ENCODE measurements at regions not wholly inside any gene's neighbourhood (a gene's known extent, or its start where the extent isn't known, plus 50 kb on each side); places are given as distances from the start of the nearest gene placed in this dataset.

DNA sequence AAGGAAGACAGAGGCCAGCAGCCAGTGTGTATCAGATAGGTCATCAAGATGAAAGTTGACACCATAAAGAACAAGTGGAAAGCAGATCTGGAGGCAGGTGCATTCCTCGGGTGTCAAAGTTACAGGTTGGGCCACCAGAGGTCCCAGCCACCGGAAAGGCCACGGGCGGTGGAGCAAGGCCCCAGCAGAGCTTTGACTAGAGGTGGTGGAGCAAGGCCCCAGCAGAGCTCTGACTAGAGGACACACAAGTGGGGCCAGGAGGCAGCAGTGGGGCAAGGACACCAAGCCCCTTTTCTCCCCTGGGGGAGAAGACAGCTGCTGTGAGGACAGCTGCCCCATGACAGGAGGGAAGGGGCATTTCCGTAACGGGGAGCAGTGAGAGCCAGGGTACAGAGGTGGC lies 115.1 kb downstream of the GYPC start:
- no peaks in the 10 kb centered on the region for H3K4me1 ChIP-seq
- H3K4me3 ChIP-seq, result no peak overlapping the region
- TF ChIP-seq, protein P1, sequence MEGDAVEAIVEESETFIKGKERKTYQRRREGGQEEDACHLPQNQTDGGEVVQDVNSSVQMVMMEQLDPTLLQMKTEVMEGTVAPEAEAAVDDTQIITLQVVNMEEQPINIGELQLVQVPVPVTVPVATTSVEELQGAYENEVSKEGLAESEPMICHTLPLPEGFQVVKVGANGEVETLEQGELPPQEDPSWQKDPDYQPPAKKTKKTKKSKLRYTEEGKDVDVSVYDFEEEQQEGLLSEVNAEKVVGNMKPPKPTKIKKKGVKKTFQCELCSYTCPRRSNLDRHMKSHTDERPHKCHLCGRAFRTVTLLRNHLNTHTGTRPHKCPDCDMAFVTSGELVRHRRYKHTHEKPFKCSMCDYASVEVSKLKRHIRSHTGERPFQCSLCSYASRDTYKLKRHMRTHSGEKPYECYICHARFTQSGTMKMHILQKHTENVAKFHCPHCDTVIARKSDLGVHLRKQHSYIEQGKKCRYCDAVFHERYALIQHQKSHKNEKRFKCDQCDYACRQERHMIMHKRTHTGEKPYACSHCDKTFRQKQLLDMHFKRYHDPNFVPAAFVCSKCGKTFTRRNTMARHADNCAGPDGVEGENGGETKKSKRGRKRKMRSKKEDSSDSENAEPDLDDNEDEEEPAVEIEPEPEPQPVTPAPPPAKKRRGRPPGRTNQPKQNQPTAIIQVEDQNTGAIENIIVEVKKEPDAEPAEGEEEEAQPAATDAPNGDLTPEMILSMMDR (IDR thresholded peaks at IDR 0.05), result no peak
- no peak for TF ChIP-seq POLR2A (IDR thresholded peaks at IDR 0.05)
- ATAC-seq, result no peak
- intact Hi-C loops (cut with DNase I), result loop anchor here in 1 of 2 donors (10.0 kb wide), 2 partner anchors 246 to 1026 kb away; no protein-coding TSS in a partner anchor
- H3K9me3 ChIP-seq, result no peaks in the 10 kb centered on the region
- H3K27ac ChIP-seq, result no peak overlapping the region
- no peaks in the 10 kb centered on the region for H3K27me3 ChIP-seq
- DNase-seq, result no peak
- no peaks in the 10 kb centered on the region for H3K36me3 ChIP-seq
- 63% methylated on average over 2 of the region's 6 CpGs for WGBS (ENCODE audit: insufficient coverage, low coverage, low lambda C conversion rate, missing lambda C conversion rate)

DNA sequence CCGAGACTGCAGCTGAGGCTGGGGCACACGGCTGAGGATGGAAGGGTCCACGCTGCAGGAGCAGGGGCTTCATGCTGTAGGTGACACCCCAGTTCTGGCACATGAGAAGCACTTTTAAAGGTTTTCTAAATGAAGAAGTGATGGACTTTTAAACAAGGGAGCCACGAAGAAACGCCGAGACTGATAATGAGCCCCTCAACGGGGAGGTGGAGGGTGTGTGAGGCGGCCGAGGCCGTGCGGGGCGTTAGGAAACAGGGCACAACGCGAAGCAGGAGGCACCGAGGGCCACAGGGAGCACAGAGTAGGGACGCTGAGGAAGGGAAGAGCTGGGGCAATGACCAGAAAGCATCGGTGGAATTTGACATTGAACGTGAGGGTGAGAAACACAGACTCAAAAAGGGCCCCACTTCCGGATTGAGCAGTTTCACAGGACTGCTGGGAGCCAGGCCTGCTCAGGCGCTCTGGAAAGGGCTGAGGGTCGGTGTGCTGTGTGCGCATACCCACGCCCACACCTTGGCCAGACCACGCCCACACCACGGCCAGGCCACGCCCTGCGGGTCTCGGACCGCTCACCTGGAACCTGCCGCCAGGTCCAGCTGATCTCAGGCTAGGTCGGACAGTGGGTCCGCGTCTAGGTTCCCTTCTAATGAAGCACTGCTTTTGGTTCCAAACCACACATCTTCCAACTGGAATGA lies 115.7 kb downstream of the GYPC start:
- TF ChIP-seq, protein P1 (IDR thresholded peaks at IDR 0.05), result no peak
- no peak for TF ChIP-seq POLR2A (IDR thresholded peaks at IDR 0.05)
- H3K9me3 ChIP-seq, result no peaks in the 10 kb centered on the region
- ATAC-seq (no peak), DNase-seq (no peak)
- 77% methylated on average over 16 of the region's 33 CpGs for WGBS (ENCODE audit: insufficient coverage, low coverage, low lambda C conversion rate, missing lambda C conversion rate)
- intact Hi-C loops (cut with DNase I), result loop anchor here in 1 of 2 donors (10.0 kb wide), 2 partner anchors 247 to 1027 kb away; no protein-coding TSS in a partner anchor
- H3K4me1 ChIP-seq, result no peaks in the 10 kb centered on the region
- H3K27ac ChIP-seq, result no peak overlapping the region
- H3K36me3 ChIP-seq, result no peaks in the 10 kb centered on the region
- no peak overlapping the region for H3K4me3 ChIP-seq
- no peaks in the 10 kb centered on the region for H3K27me3 ChIP-seq

DNA sequence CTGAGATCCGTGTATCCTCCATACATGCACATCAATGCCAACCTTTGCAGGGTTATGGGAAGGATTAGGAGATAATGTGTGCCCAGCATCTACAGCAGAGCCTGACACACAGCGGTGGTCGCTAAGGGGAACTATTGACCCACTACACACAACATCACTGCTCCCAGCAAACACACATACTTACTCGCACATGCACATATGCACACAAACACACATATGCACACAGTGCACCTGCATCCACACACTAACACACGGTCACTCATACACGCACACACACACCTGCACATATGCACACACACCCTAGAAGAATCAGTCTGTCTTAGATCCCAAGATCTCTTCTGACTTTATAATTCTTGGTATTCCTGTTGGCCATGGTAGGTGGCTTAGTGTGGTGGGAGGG lies 118.3 kb downstream of the GYPC start:
- WGBS (ENCODE audit: insufficient coverage, low coverage, low lambda C conversion rate, missing lambda C conversion rate), result 86% methylated on average over 3 of the region's 6 CpGs
- Histone ChIP-seq H3K27me3 (no peaks in the 10 kb centered on the region), H3K4me1 (no peaks in the 10 kb centered on the region), H3K4me3 (no peak overlapping the region), H3K9me3 (no peaks in the 10 kb centered on the region), H3K36me3 (no peaks in the 10 kb centered on the region), H3K27ac (no peak overlapping the region)
- TF ChIP-seq, protein P1 (IDR thresholded peaks at IDR 0.05), result no peak
- TF ChIP-seq POLR2A (IDR thresholded peaks at IDR 0.05), result no peak
- ATAC-seq (no peak), DNase-seq (no peak)
- intact Hi-C loops (cut with DNase I), result loop anchor here in 1 of 2 donors (10.0 kb wide), 2 partner anchors 249 to 1029 kb away; no protein-coding TSS in a partner anchor

DNA sequence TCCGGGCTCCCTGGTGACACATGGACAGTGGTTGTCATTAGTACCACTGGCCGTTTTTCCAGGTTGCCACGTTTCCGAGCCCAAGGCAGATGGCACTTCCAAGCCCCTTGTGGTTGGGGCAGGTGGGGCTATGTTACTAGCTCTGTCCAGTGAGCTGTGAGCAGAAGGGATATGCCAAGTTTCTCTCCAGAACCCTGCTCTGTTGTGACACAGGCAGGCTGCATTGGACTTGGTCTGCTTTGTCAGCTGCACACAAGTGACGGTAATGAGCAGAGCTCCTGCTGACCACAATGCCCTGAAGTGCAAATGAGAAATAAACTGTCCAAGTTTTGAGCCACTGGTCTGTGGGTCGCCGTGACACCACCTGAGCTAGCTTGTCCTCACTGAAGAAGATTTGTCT lies 118.8 kb downstream of the GYPC start:
- ATAC-seq, result no peak
- Histone ChIP-seq H3K4me3 (no peak overlapping the region), H3K27ac (no peak overlapping the region), H3K27me3 (no peaks in the 10 kb centered on the region), H3K36me3 (no peaks in the 10 kb centered on the region), H3K4me1 (no peaks in the 10 kb centered on the region), H3K9me3 (no peaks in the 10 kb centered on the region)
- WGBS (ENCODE audit: insufficient coverage, low coverage, low lambda C conversion rate, missing lambda C conversion rate), result 92% methylated on average over 2 of the region's 7 CpGs
- TF ChIP-seq POLR2A (IDR thresholded peaks at IDR 0.05), result no peak
- TF ChIP-seq, protein P1 (IDR thresholded peaks at IDR 0.05), result no peak
- intact Hi-C loops (cut with DNase I), result loop anchor here in 1 of 2 donors (10.0 kb wide), 2 partner anchors 250 to 1030 kb away; no protein-coding TSS in a partner anchor
- no peak for DNase-seq

All from right lobe of liver (tissue), 6 donors.